MM.1S (cell line): ENCODE measurements at regions not wholly inside any gene's neighbourhood (a gene's known extent, or its start where the extent isn't known, plus 50 kb on each side); places are given as distances from the start of the nearest gene placed in this dataset.

Experiments
- CTCF ChIP-seq: fragments of 300-600 bp; sonication (generic); IDR thresholded peaks from 2 replicates; pipeline ENCODE4 v1.5.1; 2016; ENCODE audit warnings: antibody characterized with exemption, low read length, mixed read lengths
- EZH2 ChIP-seq: fragments of 300-600 bp; sonication (generic); optimal IDR thresholded peaks from 2 replicates; pipeline ENCODE3; 2017; ENCODE audit warnings: low read depth, mild to moderate bottlenecking, antibody characterized with exemption, low read length, mixed read lengths

GRCh38 chr5:125038477-125038876 is 292.0 kb upstream of the ZNF608 start:
- TF ChIP-seq CTCF (no peak), EZH2 (no peak)
